Panc1 (cell line): ENCODE measurements at regions not wholly inside any gene's neighbourhood (a gene's known extent, or its start where the extent isn't known, plus 50 kb on each side); places are given as distances from the start of the nearest gene placed in this dataset.

Source experiments
- ATAC-seq: fragments of 200-7000 bp; cut with Tn5 transposase; 2 replicates; pipeline ENCODE4 v1.9.1; 2020; ENCODE audit warnings: mild to moderate bottlenecking, moderate library complexity
- BruUV-seq: library from RNA; stranded (reverse); fragments of 400-500 nt; replicated peaks from 2 replicates; lab custom pipeline; 2021; lab: Mats Ljungman, UMichigan
- CTCF ChIA-PET: fragments of 300-600 bp; sonication (Branson Sonifier 250); formaldehyde crosslinking; loops from one replicate; lab custom pipeline; 2022; ENCODE audit warnings: antibody characterized with exemption; lab: Charles Lee
- POLR2A ChIA-PET: fragments of 300-600 bp; sonication (Branson Sonifier 250); formaldehyde crosslinking; loops from one replicate; lab custom pipeline; 2022; ENCODE audit warnings: antibody characterized with exemption; lab: Charles Lee
- DNase-seq: peaks from one replicate; pipeline ENCODE4 v3.0.0-alpha.2; 2010; ENCODE audit warnings: low read depth, low spot score
- H3K27ac ChIP-seq: 2 replicates; pipeline ENCODE4 v1.5.1; 2011; ENCODE audit warnings: mild to moderate bottlenecking, low read length, inconsistent platforms
- H3K27me3 ChIP-seq: fragments of 200-500 bp; sonication (Bioruptor generic); 2 replicates; pipeline ENCODE4 v1.6.0; 2014; ENCODE audit warnings: low read length, inconsistent platforms; ENCODE audit not compliant: control insufficient read depth, insufficient read depth
- H3K36me3 ChIP-seq: fragments of 200-500 bp; sonication (Bioruptor generic); 2 replicates; pipeline ENCODE4 v1.5.1; 2014; ENCODE audit warnings: inconsistent platforms, mild to moderate bottlenecking, low read length, moderate library complexity; ENCODE audit not compliant: control insufficient read depth, insufficient read depth
- H3K4me1 ChIP-seq: 2 replicates; pipeline ENCODE4 v1.5.1; 2011; ENCODE audit warnings: inconsistent platforms, mild to moderate bottlenecking, low read length, moderate library complexity; ENCODE audit not compliant: control insufficient read depth, insufficient read depth
- H3K4me3 ChIP-seq, 2 experiments: 2 replicates each; pipeline ENCODE4 v1.5.1; 2011 to 2012; ENCODE audit warnings: low read depth in 2 of 2, low read length in 2 of 2, mild to moderate bottlenecking in 2 of 2, inconsistent platforms in 1 of 2, moderate library complexity in 1 of 2
- H3K9me3 ChIP-seq: fragments of 200-500 bp; sonication (Bioruptor generic); 2 replicates; pipeline ENCODE4 v1.5.1; 2014; ENCODE audit warnings: low read depth, mild to moderate bottlenecking, inconsistent platforms, low read length, moderate library complexity; ENCODE audit not compliant: control insufficient read depth, insufficient read depth
- CTCF ChIP-seq: fragments of 450-650 bp; IDR thresholded peaks from 2 replicates; pipeline ENCODE4 v1.5.1; 2017; ENCODE audit warnings: mild to moderate bottlenecking
- POLR2AphosphoS5 ChIP-seq: IDR thresholded peaks from 2 replicates; pipeline ENCODE4 v1.6.1; 2012; ENCODE audit warnings: mild to moderate bottlenecking, low read depth, low read length, moderate library complexity
- REST ChIP-seq, 2 experiments: IDR thresholded peaks; 2 replicates each; pipeline ENCODE4 v1.6.1; 2011 to 2012; ENCODE audit warnings: low read depth in 2 of 2, control low read depth in 1 of 2, low read length in 1 of 2, mild to moderate bottlenecking in 1 of 2, moderate library complexity in 1 of 2; ENCODE audit not compliant: insufficient read depth in 1 of 2
- SIN3A ChIP-seq: IDR thresholded peaks from 2 replicates; pipeline ENCODE4 v1.6.1; 2012; ENCODE audit warnings: low read depth, mild to moderate bottlenecking, low read length, moderate library complexity, borderline replicate concordance; ENCODE audit not compliant: insufficient read depth
- TCF7L2 ChIP-seq: IDR thresholded peaks from 2 replicates; pipeline ENCODE4 v1.6.1; 2011; ENCODE audit warnings: mild to moderate bottlenecking, low read depth, low read length, inconsistent platforms
- in situ Hi-C: cut with HindIII; loops from 2 replicates; pipeline ENCODE4 v1.10.0; 2016; ENCODE audit warnings: low sequenced_read_pairs, low pct_unique_long_range_greater_than_20kb
- intact Hi-C: fragments of 100-400 bp; cut with micrococcal nuclease; formaldehyde crosslinking; loops from one replicate; pipeline ENCODE4 v1.10.0; 2022; ENCODE audit not compliant: unreplicated experiment

- Histone ChIP-seq H3K4me1 (no peaks in the 10 kb centered on the region), H3K4me3 (no peak overlapping the region), H3K9me3 (no peaks in the 10 kb centered on the region), H3K36me3 (no peaks in the 10 kb centered on the region), H3K27me3 (no peaks in the 10 kb centered on the region), H3K27ac (no peak overlapping the region)
- BruUV-seq: no TSS peak
- POLR2A ChIA-PET: no interaction called here
- TF ChIP-seq SIN3A: no peak
- no peak for TF ChIP-seq POLR2AphosphoS5
- TF ChIP-seq CTCF: no peak
- TF ChIP-seq REST (IDR thresholded peaks at IDR 0.05; ENCODE audit: insufficient read depth in 1 of 2, low read depth in 2 of 2, low read length in 1 of 2): no peak
- no peak for TF ChIP-seq TCF7L2
- in situ Hi-C loops: no loop called here
- CTCF ChIA-PET: no interaction called here
- DNase-seq (no peak), ATAC-seq (no peak)
- intact Hi-C loops: no loop called here
These were observed 713.6 kb downstream of the QKI start for GRCh38 chr6:164128101-164128500.

GRCh38 chr6:164124986-164125385, 710.5 kb downstream of the QKI start:
- Histone ChIP-seq H3K27ac (no peak overlapping the region), H3K9me3 (no peaks in the 10 kb centered on the region), H3K4me1 (no peaks in the 10 kb centered on the region), H3K27me3 (no peaks in the 10 kb centered on the region), H3K36me3 (no peaks in the 10 kb centered on the region), H3K4me3 (no peak overlapping the region)
- in situ Hi-C loops (no loop called here), intact Hi-C loops (no loop called here)
- TF ChIP-seq CTCF: no peak
- TF ChIP-seq POLR2AphosphoS5: no peak
- CTCF ChIA-PET: no interaction called here
- POLR2A ChIA-PET: no interaction called here
- DNase-seq: no peak
- BruUV-seq: no TSS peak
- no peak for ATAC-seq

GRCh38 chr6:164124473-164124872, 710.0 kb downstream of the QKI start:
- POLR2A ChIA-PET: no interaction called here
- H3K4me1 ChIP-seq: no peaks in the 10 kb centered on the region
- ATAC-seq (no peak), DNase-seq (no peak)
- TF ChIP-seq REST (IDR thresholded peaks at IDR 0.05; ENCODE audit: insufficient read depth in 1 of 2, low read depth in 2 of 2, low read length in 1 of 2) (no peak), TCF7L2 (no peak), CTCF (no peak), SIN3A (no peak)
- no peaks in the 10 kb centered on the region for H3K9me3 ChIP-seq
- intact Hi-C loops: no loop called here
- H3K27me3 ChIP-seq: no peaks in the 10 kb centered on the region
- no peak overlapping the region for H3K4me3 ChIP-seq
- in situ Hi-C loops: no loop called here
- CTCF ChIA-PET: no interaction called here
- no TSS peak for BruUV-seq
- no peaks in the 10 kb centered on the region for H3K36me3 ChIP-seq
- H3K27ac ChIP-seq: no peak overlapping the region
